ENCODE measurements at regions not wholly inside any gene's neighbourhood (a gene's known extent, or its start where the extent isn't known, plus 50 kb on each side); places are given as distances from the start of the nearest gene placed in this dataset.

GRCh38 chr2:176935543-176936102, 277.0 kb upstream of the HNRNPA3 start:
- TF ChIP-seq CTCF (IDR thresholded peaks at IDR 0.05 in 4 of 5, conservative IDR thresholded peaks at IDR 0.05 in 1 of 5) (no peak), POLR2A (IDR thresholded peaks at IDR 0.05) (no peak)
